GM21619 (cell line): ENCODE measurements at regions not wholly inside any gene's neighbourhood (a gene's known extent, or its start where the extent isn't known, plus 50 kb on each side); places are given as distances from the start of the nearest gene placed in this dataset.

Experiments used
- ATAC-seq: cut with Tn5 transposase; IDR thresholded peaks from one replicate; pipeline ENCODE4 v1.9.1; 2021; ENCODE audit not compliant: unreplicated experiment

DNA sequence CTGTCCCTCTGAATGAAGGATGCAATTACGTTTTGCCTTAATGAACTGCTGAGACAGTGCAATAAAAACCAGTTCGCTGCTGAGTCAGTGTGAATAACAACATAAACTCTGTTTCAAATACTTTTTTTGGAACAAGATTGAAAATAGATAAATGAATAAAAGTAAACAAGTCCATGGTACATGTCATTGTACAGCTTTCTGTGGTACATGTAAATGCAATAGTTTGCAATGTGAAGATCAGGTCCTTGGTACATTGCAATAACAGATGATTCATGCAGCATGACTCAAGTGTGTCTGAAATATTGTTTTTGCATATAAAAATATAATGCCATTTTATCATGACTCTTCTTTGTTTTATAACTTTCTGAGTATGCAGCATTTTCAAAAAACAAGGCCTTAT lies 193.4 kb upstream of the PACRGL start:
- no peak for ATAC-seq

- no peak for ATAC-seq
These were observed 190.9 kb upstream of the PACRGL start for GRCh38 chr4:20509315-20509714.

DNA sequence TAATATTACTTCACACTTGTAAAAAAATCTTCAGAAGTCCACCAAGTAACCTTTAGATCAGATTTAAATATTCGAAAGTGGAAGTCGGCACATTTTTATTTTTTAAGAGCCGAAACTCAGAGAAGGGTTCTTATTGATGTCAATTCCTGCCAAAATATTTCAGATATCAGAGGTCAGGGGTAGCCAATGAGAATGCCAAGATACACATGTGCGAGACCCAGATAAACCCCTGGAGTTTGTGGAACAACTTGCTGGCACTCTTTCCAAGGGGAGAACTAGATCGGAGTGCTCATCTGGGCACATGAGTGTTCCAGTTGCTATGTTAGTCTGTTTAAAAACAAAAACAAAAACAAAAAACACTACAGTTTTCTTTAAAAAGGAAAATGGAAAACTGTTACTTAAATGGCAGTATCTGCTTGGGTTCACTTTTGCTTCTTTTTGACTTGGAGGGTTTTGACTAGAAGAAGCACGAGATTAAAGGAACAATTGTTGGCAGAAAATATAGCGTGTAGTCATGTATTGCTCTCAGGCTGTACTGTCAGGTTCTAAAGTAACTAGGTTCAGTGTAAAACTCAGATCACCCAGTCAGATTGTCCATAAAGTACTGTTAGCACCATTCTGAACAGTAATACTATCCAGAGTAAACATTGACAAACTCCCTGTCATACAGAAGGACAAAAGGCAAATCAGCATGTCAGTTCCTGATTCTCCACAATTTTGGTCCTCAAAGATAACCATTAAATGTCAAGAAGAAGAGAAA lies 188.0 kb upstream of the PACRGL start:
- ATAC-seq, result no peak

GRCh38 chr4:20512985-20513384 lies 187.3 kb upstream of the PACRGL start:
- ATAC-seq, result no peak

DNA sequence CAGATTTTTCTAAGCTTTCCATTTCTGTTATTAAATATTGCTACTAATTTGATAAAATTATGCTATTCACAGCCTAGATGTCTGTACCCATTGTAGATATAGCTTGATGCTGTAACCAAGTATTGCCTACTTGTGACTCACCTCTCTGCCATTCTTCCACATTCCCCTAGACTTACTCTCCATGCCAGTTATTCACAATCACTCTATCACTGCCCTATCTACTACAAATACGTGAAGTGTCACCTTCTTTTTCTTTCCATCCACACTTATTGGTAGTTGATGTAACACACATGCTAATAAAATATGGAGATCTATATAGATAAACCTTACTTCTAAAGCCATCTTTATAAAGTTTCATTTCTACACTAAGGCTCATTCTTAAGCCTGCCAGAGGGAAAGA lies 179.4 kb upstream of the PACRGL start:
- ATAC-seq, result no peak

- ATAC-seq, result no peak
These were observed 171.8 kb upstream of the PACRGL start for GRCh38 chr4:20528508-20528907.

- ATAC-seq, result no peak
These were observed 170.6 kb upstream of the PACRGL start for GRCh38 chr4:20529691-20530090.

GRCh38 chr4:20532116-20532790 lies 168.0 kb upstream of the PACRGL start:
- no peak for ATAC-seq

GRCh38 chr4:20532871-20533870 lies 167.1 kb upstream of the PACRGL start:
- no peak for ATAC-seq

GRCh38 chr4:20538905-20539304 lies 161.4 kb upstream of the PACRGL start:
- no peak for ATAC-seq

- no peak for ATAC-seq
These were observed 157.1 kb upstream of the PACRGL start for GRCh38 chr4:20543131-20543530.

GRCh38 chr4:20544645-20545044 lies 155.6 kb upstream of the PACRGL start:
- no peak for ATAC-seq

DNA sequence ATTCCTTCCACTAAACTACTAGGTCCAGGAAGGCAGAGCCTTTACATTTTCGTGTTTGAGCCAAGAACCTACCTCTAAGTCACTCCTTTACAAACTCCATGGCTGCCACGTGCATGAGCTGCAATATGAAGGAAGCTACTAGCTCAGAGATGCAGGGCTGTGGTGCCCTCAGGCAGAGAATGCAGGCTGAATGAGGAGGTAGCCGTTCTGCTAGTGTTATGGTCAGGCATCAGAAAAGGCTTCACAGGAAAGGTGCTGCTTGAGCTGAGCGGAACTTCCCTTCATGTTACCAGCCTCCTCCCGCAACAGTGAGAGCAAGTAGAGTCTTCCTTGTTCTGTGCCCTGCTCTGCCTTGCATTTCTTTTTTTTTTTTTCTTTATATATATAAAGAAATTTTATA lies 148.3 kb upstream of the PACRGL start:
- ATAC-seq, result no peak

DNA sequence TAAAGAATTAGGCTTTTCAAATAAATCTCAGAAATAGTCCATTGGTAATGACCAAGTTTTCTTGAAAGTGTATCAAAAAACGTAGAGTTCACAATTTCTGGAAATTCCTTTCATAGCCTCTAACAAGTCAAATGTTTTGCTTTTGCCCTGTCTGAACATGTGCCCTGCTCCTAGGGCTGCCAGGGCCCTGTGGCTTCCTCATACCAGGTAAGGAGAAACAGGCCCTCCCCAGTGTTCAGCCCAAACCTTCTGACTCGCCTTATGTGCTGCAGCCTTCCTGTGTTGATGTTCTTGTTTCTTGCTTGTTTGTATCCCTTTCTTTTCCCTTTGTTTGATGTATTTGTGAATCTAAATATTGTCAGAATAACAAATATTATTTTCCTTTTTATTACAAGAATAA lies 146.1 kb upstream of the PACRGL start:
- no peak for ATAC-seq

DNA sequence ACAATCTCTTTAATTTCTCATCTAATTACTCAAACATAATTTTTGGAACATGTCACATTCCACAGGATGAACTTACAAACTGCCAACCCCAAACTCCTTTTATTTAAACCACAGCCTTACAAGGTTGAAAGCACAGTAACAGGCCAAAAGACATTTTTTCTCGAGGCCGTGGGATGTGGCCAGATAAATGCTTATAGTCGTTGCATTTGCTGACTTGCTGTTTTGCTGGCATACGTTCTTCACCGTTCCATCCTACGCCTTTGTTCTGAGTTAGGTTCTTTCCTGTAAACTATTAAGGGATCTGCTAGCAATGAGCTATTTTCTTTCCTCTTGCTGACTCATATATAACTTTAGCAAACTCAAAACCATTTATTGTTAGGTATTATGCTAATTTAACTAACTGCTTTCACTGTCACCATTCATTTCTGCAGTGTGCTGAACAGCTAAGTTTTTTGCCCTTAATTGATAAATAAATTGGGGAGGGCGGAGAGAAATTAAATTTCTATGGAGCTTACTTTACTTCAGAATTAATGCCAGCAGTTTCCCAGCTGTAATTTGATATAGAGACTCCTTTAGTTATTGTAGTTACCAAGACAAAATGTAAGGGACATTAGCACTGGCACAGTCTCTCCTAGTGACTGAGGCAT lies 135.1 kb upstream of the PACRGL start:
- ATAC-seq, result no peak

DNA sequence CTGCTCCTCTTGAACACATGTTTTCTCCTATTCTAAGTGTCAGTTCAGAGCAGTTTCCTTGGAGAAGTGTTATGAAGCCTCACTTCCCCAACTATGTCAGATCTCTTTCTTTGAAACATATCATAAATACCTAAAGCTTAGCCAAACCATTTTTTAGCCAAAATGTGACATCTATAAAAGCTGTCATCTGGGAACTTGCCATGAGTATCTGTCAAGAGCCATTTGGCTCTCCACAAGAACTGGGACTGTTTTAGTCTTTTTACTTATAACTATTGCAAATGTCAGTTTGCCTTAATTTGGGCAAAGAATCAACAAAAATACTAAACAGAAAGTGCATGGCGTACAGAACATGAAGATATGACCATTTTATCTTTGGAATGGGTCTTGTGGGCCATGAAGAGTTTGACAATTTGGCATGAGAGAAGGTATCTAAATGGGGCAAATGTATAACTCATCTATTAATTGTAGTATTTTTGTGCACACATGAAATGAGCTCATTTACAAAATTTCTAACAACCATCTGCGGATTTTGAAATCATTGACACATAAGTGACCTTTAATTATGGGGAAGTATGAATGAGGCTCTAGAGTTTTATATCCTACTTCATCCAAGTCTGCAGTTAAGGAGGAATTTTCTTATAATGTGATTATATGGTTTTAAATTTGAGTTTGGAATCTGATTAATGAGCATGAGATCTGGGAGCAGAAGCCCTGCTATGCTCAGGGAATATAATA lies 129.1 kb upstream of the PACRGL start:
- ATAC-seq, result no peak

DNA sequence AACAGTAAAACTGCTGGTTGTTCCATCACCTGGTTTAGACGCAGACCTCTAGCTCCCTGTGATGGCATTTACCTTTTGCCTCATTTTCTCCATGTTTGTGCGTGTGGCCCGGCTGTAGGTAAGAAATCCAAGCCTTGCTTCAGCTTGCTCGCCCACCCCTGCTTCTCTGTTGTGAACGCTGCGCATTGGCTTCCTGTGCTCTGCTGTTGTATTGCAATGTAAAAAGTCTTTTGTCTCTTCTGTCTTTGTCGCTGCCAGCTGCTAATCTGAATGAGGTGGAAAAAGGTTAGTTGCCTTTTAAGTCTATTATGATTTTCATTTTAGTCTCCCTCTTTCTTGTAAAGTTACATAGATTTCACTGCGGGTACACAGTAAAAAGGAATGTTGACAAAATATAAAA lies 127.3 kb upstream of the PACRGL start:
- ATAC-seq, result no peak

DNA sequence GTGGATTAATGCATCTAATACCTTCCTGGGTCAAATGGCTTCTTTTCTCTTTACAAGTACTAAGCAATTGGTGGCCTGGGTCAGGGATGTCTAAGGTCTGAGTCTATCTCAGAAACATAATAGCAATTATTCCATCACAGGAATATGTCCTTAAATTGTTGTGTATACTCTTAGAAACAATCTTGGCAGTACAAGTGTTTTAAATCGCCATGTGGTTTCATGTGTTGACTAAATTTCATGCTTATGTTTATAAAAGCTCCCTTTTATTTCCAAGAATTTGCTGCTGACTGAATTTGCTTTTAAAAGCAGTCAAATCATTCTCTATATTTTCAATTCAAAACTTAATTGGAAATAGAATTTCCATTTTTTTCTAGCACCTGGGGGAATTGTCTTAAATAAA lies 125.3 kb upstream of the PACRGL start:
- no peak for ATAC-seq

- ATAC-seq, result no peak
These were observed 124.8 kb upstream of the PACRGL start for GRCh38 chr4:20575486-20575885.

DNA sequence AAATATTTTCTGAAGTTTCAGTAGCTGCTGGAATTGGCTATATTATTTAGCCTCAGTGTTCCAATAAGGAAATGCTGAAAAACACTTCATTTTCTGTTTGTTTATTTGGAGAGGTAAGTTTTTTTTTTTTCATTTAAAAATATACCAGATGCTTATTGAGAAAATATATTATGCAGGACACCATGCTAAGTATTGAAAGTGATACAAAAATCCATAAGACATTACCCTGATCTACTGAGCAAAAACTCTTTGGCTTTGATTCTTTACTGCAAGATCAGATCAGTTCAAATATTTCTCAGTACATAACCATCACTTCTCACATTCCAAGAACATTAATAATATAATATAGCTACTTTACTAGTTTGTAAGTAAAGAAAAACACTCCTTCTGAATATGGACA lies 123.4 kb upstream of the PACRGL start:
- ATAC-seq, result no peak
